Activated T-helper 1 cell treated with anti-CD3 and anti-CD28 coated beads, Interleukin-12 subunit alpha, Interleukin-12 subunit beta, Interleukin-2, Interleukin-4 antibody, amounts not matched to agents 30 ng/mL and 10 ng/mL and 1 ng/mL, durations not matched to agents 14 hours and 24 hours and 36 hours (primary cell): ENCODE measurements at regions not wholly inside any gene's neighbourhood (a gene's known extent, or its start where the extent isn't known, plus 50 kb on each side); places are given as distances from the start of the nearest gene placed in this dataset.

Experiments
- DNase-seq: peaks from one replicate; pipeline ENCODE4 v3.0.0; 2021; ENCODE audit warnings: low spot score
- H3K27ac Mint-ChIP-seq: one replicate; pipeline ENCODE4 v1.8.0; 2021; ENCODE audit warnings: mild to moderate bottlenecking, mixed read lengths
- H3K27me3 Mint-ChIP-seq: one replicate; pipeline ENCODE4 v1.8.0; 2022; ENCODE audit warnings: mild to moderate bottlenecking, moderate library complexity, mixed read lengths; ENCODE audit not compliant: insufficient read depth
- H3K36me3 Mint-ChIP-seq: one replicate; pipeline ENCODE4 v1.8.0; 2021; ENCODE audit warnings: low read depth, mixed read lengths
- H3K4me1 Mint-ChIP-seq: one replicate; pipeline ENCODE4 v1.8.0; 2021; ENCODE audit warnings: low read depth, mixed read lengths
- H3K4me3 Mint-ChIP-seq: one replicate; pipeline ENCODE4 v1.8.0; 2021; ENCODE audit warnings: mild to moderate bottlenecking, moderate library complexity, mixed read lengths
- H3K9me3 Mint-ChIP-seq: one replicate; pipeline ENCODE4 v1.8.0; 2021; ENCODE audit warnings: mixed read lengths
- intact Hi-C: fragments of 100-400 bp; cut with micrococcal nuclease; formaldehyde crosslinking; loops from one replicate; pipeline ENCODE4 v1.15.1; 2024

DNA sequence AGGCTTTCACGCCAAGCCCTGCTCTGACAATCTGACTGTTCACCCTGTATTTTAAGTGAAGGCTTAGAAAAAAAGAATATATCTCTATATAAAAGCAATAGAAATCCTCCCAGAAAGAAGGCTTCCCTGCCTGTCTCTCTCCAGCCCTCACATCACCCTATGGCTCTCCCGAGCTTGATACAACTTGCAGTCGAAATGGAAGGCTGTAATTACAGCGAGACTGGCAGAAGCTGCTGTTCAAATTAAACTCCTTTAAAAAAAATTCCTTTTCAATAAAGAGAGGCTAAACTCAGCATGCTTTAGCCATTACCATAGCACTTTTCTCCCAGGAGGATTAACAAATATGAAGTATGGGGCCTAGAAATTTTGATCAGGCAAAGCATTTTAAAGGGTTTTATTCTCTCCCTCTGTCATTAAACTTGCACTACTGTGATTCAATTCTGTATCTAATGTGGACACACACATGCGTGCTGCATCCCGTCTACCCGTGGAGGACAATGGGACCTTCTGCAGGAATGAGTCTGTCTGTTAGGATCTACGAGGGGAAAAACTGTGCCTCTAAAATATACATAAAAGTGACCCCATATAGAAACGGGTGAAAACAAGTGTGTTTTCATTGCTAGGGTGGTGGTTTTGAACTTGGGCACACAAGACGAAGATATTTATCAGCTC is 223.8 kb downstream of the USP6NL start:
- Mint-ChIP-seq H3K36me3 (no peaks in the 10 kb centered on the region), H3K4me1 (no peaks in the 10 kb centered on the region), H3K27me3 (peaks cover 7% of the 10 kb centered on the region), H3K27ac (no peak overlapping the region), H3K4me3 (no peak overlapping the region), H3K9me3 (no peaks in the 10 kb centered on the region)
- intact Hi-C loops, result no loop called here
- DNase-seq, result no peak

DNA sequence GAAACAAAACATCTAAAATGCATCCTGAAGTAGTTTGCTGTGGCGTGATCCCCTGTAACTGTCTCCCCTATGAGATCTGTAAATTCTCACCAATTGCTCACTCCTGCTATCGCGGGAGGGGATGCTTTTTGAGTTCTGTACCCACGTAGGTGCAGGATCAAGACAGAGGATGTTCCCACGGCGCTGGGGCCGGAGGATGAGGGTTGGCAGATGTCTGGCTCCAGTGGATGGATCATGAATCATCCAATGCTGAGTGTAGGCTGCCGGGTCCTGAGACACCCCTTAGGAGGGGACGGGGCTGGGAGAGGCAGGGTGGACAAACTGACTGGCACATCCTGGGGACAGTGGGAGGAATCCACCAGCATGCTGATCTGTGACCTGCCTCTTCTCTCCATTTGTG is 224.4 kb downstream of the USP6NL start:
- H3K36me3 Mint-ChIP-seq, result no peaks in the 10 kb centered on the region
- H3K4me1 Mint-ChIP-seq, result no peaks in the 10 kb centered on the region
- DNase-seq, result no peak
- H3K9me3 Mint-ChIP-seq, result no peaks in the 10 kb centered on the region
- intact Hi-C loops, result no loop called here
- H3K4me3 Mint-ChIP-seq, result no peak overlapping the region
- H3K27me3 Mint-ChIP-seq, result peaks cover 7% of the 10 kb centered on the region
- no peak overlapping the region for H3K27ac Mint-ChIP-seq
